ENCODE measurements at regions not wholly inside any gene's neighbourhood (a gene's known extent, or its start where the extent isn't known, plus 50 kb on each side); places are given as distances from the start of the nearest gene placed in this dataset.

GRCh38 chr2:139214801-139215200 is 434.6 kb upstream of the NXPH2 start:
- TF ChIP-seq CTCF (IDR thresholded peaks at IDR 0.05; ENCODE audit: insufficient read depth, low read length) (no peak), POLR2AphosphoS5 (IDR thresholded peaks at IDR 0.05; ENCODE audit: low read depth) (no peak), GABPA (IDR thresholded peaks at IDR 0.05; ENCODE audit: low read depth) (no peak)
